HG03575 (cell line): ENCODE measurements at regions not wholly inside any gene's neighbourhood (a gene's known extent, or its start where the extent isn't known, plus 50 kb on each side); places are given as distances from the start of the nearest gene placed in this dataset.
"Not testable (repeated sequence)": the region's sequence is repeated elsewhere in the genome, so short reads cannot be mapped to it uniquely, and the experiment has no call there.

Source experiments
- ATAC-seq: cut with Tn5 transposase; IDR thresholded peaks from one replicate; pipeline ENCODE4 v1.9.1; 2021; ENCODE audit not compliant: unreplicated experiment, insufficient number of reproducible peaks, low FRiP score; ENCODE audit errors: extremely low read depth

DNA sequence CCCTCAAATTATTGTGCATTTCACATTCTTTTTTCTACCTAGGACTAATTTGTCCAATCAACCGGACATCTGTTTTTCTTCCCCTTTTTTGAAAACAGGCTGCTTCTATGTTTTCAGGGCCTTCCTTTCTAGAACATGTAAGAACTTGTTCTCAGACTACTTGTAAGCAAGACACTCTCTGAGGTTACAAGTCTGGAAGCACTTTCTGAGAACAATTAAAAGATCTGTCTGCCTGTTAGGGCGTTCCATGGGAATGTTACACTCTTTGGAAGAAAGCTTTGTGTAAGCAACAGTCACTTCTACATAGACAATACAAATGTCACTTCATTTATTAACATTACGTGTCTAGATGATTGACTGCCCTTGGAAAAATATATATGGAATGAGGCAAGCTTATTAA is 50.9 kb upstream of the HSPB3 start:
- no peak for ATAC-seq

DNA sequence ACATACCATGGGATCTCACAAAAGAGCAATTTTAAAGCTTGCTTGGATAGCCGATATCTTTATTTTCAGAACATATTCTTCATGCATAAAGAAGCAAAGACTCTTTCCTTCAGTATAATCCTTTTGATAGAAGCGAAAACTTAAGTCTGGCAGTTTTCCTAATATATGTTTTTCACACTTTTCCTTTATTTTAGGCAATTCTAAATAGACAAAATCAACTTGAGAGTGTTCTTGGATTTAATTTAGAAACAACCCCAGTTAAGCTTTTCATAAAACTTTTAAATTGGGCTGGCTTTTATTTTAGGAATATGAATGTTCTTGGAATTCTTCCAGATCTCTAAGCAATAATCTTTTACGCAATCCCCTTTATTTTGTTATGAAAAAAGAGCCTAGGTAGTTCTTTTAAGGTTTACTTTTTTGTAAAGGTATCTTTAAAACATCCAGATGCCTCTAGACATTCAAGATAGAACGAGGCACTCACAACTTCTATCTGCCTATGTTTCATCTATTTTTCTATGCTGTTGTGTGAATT is 51.5 kb upstream of the HSPB3 start:
- no peak for ATAC-seq

- no peak for ATAC-seq
These were observed 52.4 kb upstream of the HSPB3 start for GRCh38 chr5:54403121-54403520.

DNA sequence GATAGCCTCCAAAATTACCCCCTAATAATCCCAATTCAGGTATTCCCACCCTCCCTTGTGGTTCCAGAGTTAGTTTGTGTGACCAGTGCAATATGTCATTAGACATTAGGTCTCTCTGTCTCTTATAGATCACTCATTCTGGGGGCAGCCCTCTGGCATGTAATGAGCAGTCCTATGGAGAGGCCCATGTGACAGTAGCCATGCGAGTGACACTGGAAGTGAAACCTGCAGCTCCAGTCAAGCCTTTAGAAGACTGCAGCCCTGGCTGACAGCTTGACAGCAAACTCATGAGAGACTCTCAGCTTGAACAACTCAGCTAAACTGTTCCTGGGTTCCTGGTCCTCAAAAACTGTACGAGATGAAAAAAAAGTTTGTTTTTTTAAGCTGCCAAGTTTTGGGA is 54.0 kb upstream of the HSPB3 start:
- peak; percentile 83 for ATAC-seq

DNA sequence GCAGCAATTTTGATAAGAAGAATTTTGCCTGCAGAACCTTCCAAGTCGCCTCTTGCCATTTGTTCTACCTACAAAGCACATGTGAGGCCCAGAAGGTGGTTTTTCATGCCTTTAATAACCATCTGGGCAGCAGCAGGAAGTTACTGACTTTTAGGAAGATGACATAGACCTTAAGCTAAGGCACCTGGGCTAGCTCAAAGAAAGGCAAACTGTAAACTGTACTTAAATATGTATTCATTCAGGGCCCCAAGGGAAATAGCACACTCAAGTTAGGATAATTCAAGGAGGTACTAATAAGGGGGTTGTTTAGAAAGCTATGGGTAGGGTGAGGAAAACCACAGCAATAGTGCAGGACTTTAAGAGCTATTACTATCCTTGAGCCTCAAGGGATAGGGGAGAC is 57.3 kb upstream of the HSPB3 start:
- no peak for ATAC-seq

- no peak for ATAC-seq
These were observed 58.1 kb upstream of the HSPB3 start for GRCh38 chr5:54397420-54397819.

- ATAC-seq = not testable (repeated sequence)
These were observed 62.5 kb upstream of the HSPB3 start for GRCh38 chr5:54393007-54393406.

GRCh38 chr5:54390539-54391031 is 64.9 kb upstream of the HSPB3 start:
- ATAC-seq = no peak

GRCh38 chr5:54390015-54390414 is 65.5 kb upstream of the HSPB3 start:
- no peak for ATAC-seq

DNA sequence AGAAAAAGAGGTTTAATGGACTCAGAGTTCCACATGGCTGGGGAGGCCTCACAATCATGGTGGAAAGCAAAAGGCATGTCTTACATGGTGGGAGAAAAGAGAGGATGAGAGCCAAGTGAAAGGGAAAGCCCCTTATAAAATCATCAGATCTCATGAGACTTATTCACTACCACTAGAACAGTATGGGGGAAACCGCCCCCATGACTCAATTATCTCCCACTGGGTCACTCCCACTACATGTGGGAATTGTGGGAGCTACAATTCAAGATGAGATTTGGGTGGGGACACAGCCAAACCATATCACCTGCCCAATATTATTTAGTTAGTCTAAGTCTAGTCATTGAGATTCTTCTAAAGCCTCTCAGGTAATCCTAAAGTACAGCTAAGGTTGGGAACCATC is 66.1 kb upstream of the HSPB3 start:
- ATAC-seq = not testable (repeated sequence)

GRCh38 chr5:54388811-54389210 is 66.7 kb upstream of the HSPB3 start:
- no peak for ATAC-seq

- no peak for ATAC-seq
These were observed 67.1 kb upstream of the HSPB3 start for GRCh38 chr5:54388409-54388808.

- ATAC-seq = no peak
These were observed 67.8 kb upstream of the HSPB3 start for GRCh38 chr5:54387659-54388232.

DNA sequence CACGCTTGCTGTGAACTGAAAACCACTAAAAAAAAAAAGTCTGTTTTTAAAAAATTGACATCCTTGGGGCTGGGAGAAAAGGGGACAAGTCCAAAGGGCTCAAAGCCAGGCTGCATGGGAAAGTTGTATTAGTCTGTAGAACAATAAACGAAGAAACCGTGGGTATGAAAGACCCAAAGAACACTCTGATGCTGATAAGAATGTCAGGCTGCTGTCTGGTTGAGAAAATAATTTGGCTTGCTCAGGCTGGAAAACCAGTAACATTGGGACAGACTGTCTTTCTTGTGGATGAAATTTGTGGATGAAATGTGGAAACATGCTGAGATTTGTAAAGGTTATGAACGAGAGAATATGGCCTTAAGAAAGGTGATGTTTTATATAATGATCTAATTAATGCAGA is 68.5 kb upstream of the HSPB3 start:
- no peak for ATAC-seq

GRCh38 chr5:54385994-54386393 is 69.5 kb upstream of the HSPB3 start:
- no peak for ATAC-seq

DNA sequence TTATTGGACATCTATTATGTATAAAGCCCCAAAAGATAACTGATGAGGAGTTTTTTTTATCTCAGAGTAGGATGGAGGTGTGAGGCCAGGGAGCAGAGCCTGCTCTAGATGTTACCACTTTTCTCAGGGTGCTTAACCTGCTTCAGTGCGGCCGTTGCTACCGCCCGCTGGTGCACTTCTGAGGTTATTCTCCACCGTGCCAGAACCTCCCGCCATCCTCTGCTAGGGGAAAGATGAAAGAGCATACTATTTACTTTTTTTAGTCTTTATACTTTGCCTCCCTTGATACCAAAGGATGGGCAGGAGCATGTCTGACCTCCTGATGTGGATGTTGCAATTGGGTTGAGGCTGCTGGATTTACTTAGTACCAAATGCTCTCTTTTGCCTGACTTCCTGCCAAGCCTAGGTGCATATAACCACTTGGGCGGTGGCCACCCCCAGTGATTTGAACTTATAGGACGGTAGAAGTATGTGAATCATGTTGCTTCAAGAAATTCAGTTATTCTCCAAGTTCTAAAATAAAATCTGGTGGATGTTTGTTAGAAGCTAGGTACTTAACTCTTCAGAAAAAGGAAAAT is 71.1 kb upstream of the HSPB3 start:
- no peak for ATAC-seq

- ATAC-seq = no peak
These were observed 71.6 kb upstream of the HSPB3 start for GRCh38 chr5:54383941-54384340.

DNA sequence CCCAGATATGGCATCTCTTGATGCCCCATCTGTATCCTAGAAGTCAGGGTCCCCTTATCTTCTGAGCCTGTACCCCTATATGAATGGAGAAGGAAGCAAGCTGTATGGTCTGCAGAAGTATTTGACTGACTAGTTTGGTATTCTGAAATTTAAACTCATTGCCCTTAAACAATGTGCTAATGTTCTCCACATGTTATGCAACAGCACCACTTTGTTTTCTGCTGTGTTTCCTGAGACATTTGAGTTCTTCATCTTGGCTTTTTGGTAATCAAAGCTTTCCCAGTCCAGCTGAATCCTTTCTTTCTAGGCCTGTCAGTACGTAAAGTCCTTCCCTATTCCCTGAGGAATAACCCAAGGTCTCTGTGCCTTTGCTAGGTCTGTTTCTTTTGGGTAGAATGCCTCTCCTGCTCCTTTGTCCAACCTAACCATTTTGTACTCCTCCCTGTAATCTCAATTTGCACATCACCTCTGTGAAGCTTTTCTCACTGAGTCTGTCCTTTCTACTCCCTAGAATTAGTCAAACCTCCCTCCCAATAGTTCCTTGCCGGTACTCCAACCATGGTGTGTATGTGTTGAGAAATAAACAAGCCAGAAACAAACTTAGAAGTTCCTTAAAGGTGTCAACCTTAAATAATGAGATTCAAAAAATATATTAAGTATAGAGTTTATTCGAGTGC is 72.1 kb upstream of the HSPB3 start:
- ATAC-seq = no peak

GRCh38 chr5:54381319-54381718 is 70.9 kb upstream of the ARL15 start:
- ATAC-seq = not testable (repeated sequence)

GRCh38 chr5:54379590-54379989 is 69.2 kb upstream of the ARL15 start:
- no peak for ATAC-seq
